HCT116 (cell line): ENCODE measurements at regions not wholly inside any gene's neighbourhood (a gene's known extent, or its start where the extent isn't known, plus 50 kb on each side); places are given as distances from the start of the nearest gene placed in this dataset.

ENCODE experiments used
- ATAC-seq: fragments of 200-7000 bp; cut with Tn5 transposase; 2 replicates; pipeline ENCODE4 v1.9.1; 2020; ENCODE audit warnings: mild to moderate bottlenecking, moderate library complexity
- BruUV-seq: library from RNA; stranded (reverse); fragments of 400-500 nt; replicated peaks from 2 replicates; lab custom pipeline; 2021; lab: Mats Ljungman, UMichigan
- CTCF ChIA-PET: fragments of 300-600 bp; sonication (Branson Sonifier 250); formaldehyde crosslinking; loops from one replicate; lab custom pipeline; 2021; ENCODE audit warnings: antibody characterized with exemption; lab: Charles Lee
- POLR2A ChIA-PET: fragments of 300-600, 350-600 bp; sonication (Branson Sonifier 250); formaldehyde crosslinking; loops from one replicate; lab custom pipeline; 2021; ENCODE audit warnings: antibody characterized with exemption; lab: Charles Lee
- RAD21 ChIA-PET, 2 experiments: fragments of 300-600 bp; sonication (Branson Sonifier 250); formaldehyde crosslinking; loops; one replicate each; lab custom pipeline; 2023; ENCODE audit warnings: low total read pairs in 2 of 2; ENCODE audit not compliant: uncharacterized antibody in 2 of 2, unreplicated experiment in 2 of 2, low non-redundant PET in 1 of 2; lab: Charles Lee
- DNase-seq: peaks from one replicate; pipeline ENCODE4 v3.0.0-alpha.2; 2010; ENCODE audit warnings: low read depth, low spot score
- H2AFZ ChIP-seq: fragments of 200-600 bp; shearing (Covaris generic), sonication (generic); 2 replicates; pipeline ENCODE4 v1.6.1; 2017; ENCODE audit warnings: low read depth, mixed run types, mixed read lengths, antibody characterized with exemption, low read length; ENCODE audit not compliant: poor library complexity, severe bottlenecking
- H3K27ac ChIP-seq: 2 replicates; pipeline ENCODE4 v1.5.1; 2012; ENCODE audit warnings: low read depth, low read length
- H3K27me3 ChIP-seq: fragments of 200-600 bp; sonication (generic); 2 replicates; pipeline ENCODE4 v1.6.1; 2016; ENCODE audit warnings: mixed run types, low read length, mixed read lengths; ENCODE audit not compliant: insufficient read depth
- H3K36me3 ChIP-seq, 2 experiments: fragments of 200-500 bp in 1 of 2; fragments of 200-600 bp in 1 of 2; sonication (Bioruptor generic) in 1 of 2; sonication (generic) in 1 of 2; 2 replicates each; pipeline versions ENCODE4 v1.5.1 to v1.6.1; 2014 to 2016; ENCODE audit warnings: low read length in 2 of 2, inconsistent platforms in 1 of 2, mixed read lengths in 1 of 2, mixed run types in 1 of 2; ENCODE audit not compliant: insufficient read depth in 2 of 2, control insufficient read depth in 1 of 2
- H3K4me1 ChIP-seq, 2 experiments: fragments of 200-600 bp in 1 of 2; sonication (generic) in 1 of 2; 2 replicates each; pipeline versions ENCODE4 v1.5.1 to v1.6.1; 2012 to 2017; ENCODE audit warnings: low read length in 2 of 2, inconsistent platforms in 1 of 2, mild to moderate bottlenecking in 1 of 2, mixed read lengths in 1 of 2, mixed run types in 1 of 2, moderate library complexity in 1 of 2; ENCODE audit not compliant: insufficient read depth in 2 of 2, control insufficient read depth in 1 of 2
- H3K4me2 ChIP-seq: fragments of 200-600 bp; sonication (generic); 2 replicates; pipeline ENCODE4 v1.6.1; 2017; ENCODE audit warnings: mixed run types, low read length, mixed read lengths
- H3K4me3 ChIP-seq, 2 experiments: fragments of 200-600 bp in 1 of 2; sonication (generic) in 1 of 2; replicated peaks in 1 of 2; 2 replicates each; pipeline ENCODE4 v1.5.1; 2011 to 2016; ENCODE audit warnings: low read length in 2 of 2, control low read depth in 1 of 2, low read depth in 1 of 2, mild to moderate bottlenecking in 1 of 2, mixed read lengths in 1 of 2, mixed run types in 1 of 2
- H3K79me2 ChIP-seq: fragments of 200-600 bp; sonication (generic); 2 replicates; pipeline ENCODE4 v1.6.1; 2017; ENCODE audit warnings: mild to moderate bottlenecking, mixed run types, low read length, moderate library complexity, mixed read lengths; ENCODE audit not compliant: insufficient read depth
- H3K9ac ChIP-seq: fragments of 200-600 bp; sonication (generic); 2 replicates; pipeline ENCODE4 v1.6.1; 2016; ENCODE audit warnings: low read length, mixed read lengths
- H3K9me2 ChIP-seq: fragments of 200-600 bp; sonication (generic), shearing (Covaris generic); 2 replicates; pipeline ENCODE4 v1.6.1; 2017; ENCODE audit warnings: mixed run types, mild to moderate bottlenecking, moderate library complexity; ENCODE audit not compliant: insufficient read depth
- H3K9me3 ChIP-seq, 2 experiments: fragments of 200-500 bp in 1 of 2; fragments of 200-600 bp in 1 of 2; sonication (Bioruptor generic) in 1 of 2; sonication (generic) in 1 of 2; 2 replicates each; pipeline ENCODE4 v1.6.1; 2014 to 2017; ENCODE audit warnings: low read length in 2 of 2, mixed read lengths in 2 of 2, inconsistent platforms in 1 of 2, low read depth in 1 of 2, mild to moderate bottlenecking in 1 of 2, mixed run types in 1 of 2, moderate library complexity in 1 of 2; ENCODE audit not compliant: control insufficient read depth in 1 of 2, insufficient read depth in 1 of 2
- H4K20me1 ChIP-seq: fragments of 200-600 bp; sonication (generic), shearing (Covaris generic); 2 replicates; pipeline ENCODE4 v1.6.1; 2017; ENCODE audit warnings: mixed run types, mild to moderate bottlenecking, moderate library complexity; ENCODE audit not compliant: insufficient read depth
- CBX3 ChIP-seq: IDR thresholded peaks from 2 replicates; pipeline ENCODE4 v1.6.1; 2012; ENCODE audit warnings: low read depth
- CEBPB ChIP-seq: IDR thresholded peaks from 2 replicates; pipeline ENCODE4 v1.6.1; 2012; ENCODE audit warnings: low read depth
- CTCF ChIP-seq, 3 experiments: fragments of 200-600 bp in 1 of 3; sonication (generic) in 1 of 3; IDR thresholded peaks in 2 of 3; conservative IDR thresholded peaks in 1 of 3; 2 replicates each; pipeline ENCODE4 v1.5.1; 2012 to 2017; ENCODE audit warnings: low read depth in 2 of 3, low read length in 2 of 3, antibody characterized with exemption in 1 of 3, borderline replicate concordance in 1 of 3, control low read depth in 1 of 3, mild to moderate bottlenecking in 1 of 3, mixed read lengths in 1 of 3, mixed run types in 1 of 3, moderate library complexity in 1 of 3; ENCODE audit not compliant: insufficient read depth in 1 of 3
- ELF1 ChIP-seq: IDR thresholded peaks from 2 replicates; pipeline ENCODE4 v1.6.1; 2012; ENCODE audit warnings: low read depth, borderline replicate concordance
- EZH2 ChIP-seq: fragments of 200-600 bp; sonication (generic); IDR thresholded peaks from 2 replicates; pipeline ENCODE4 v1.6.1; 2017; ENCODE audit warnings: antibody characterized with exemption, mixed run types
- EZH2phosphoT487 ChIP-seq: fragments of 200-600 bp; IDR thresholded peaks from 2 replicates; pipeline ENCODE4 v1.6.1; 2018; ENCODE audit warnings: antibody characterized with exemption, borderline replicate concordance
- POLR2A ChIP-seq: IDR thresholded peaks from 2 replicates; pipeline ENCODE4 v1.7.0; 2011; ENCODE audit warnings: borderline replicate concordance; ENCODE audit not compliant: insufficient read depth, insufficient read length; ENCODE audit errors: extremely low read depth
- REST ChIP-seq: IDR thresholded peaks from 2 replicates; pipeline ENCODE4 v1.6.1; 2012; ENCODE audit warnings: low read depth
- SIN3A ChIP-seq: IDR thresholded peaks from 2 replicates; pipeline ENCODE4 v1.6.1; 2012; ENCODE audit warnings: low read depth
- SP1 ChIP-seq: IDR thresholded peaks from 2 replicates; pipeline ENCODE4 v1.6.1; 2012; ENCODE audit warnings: low read depth
- SRF ChIP-seq: IDR thresholded peaks from 2 replicates; pipeline ENCODE4 v1.6.1; 2012; ENCODE audit warnings: low read depth
- ZFX ChIP-seq: fragments of 450-650 bp; IDR thresholded peaks from 2 replicates; pipeline ENCODE4 v1.6.1; 2017
- ZNF274 ChIP-seq: fragments of 200-500 bp; sonication (Bioruptor generic); IDR thresholded peaks from 2 replicates; pipeline ENCODE4 v1.6.1; 2014; ENCODE audit warnings: mild to moderate bottlenecking, low read depth, low read length, inconsistent platforms
- intact Hi-C: fragments of 100-400 bp; cut with micrococcal nuclease; formaldehyde crosslinking; loops from 2 replicates; pipeline ENCODE4 v1.10.0; 2022
- TF ChIP-seq, protein P1 (sequence below): IDR thresholded peaks from 2 replicates; pipeline ENCODE4 v1.6.1; 2012

GRCh38 chr11:91199866-91200265 is 977.0 kb upstream of the CHORDC1 start:
- H3K9me2 ChIP-seq = no peaks in the 10 kb centered on the region
- H3K4me3 ChIP-seq = no peak overlapping the region
- H3K4me2 ChIP-seq = no peak overlapping the region
- CTCF ChIA-PET = no interaction called here
- intact Hi-C loops = no loop called here
- ATAC-seq (no peak), DNase-seq (no peak)
- RAD21 ChIA-PET = no interaction called here
- no peak overlapping the region for H3K9ac ChIP-seq
- POLR2A ChIA-PET = no interaction called here
- no peak overlapping the region for H3K27ac ChIP-seq
- no peaks in the 10 kb centered on the region for H3K79me2 ChIP-seq
- no peaks in the 10 kb centered on the region for H3K4me1 ChIP-seq
- BruUV-seq = no TSS peak
- TF ChIP-seq ZFX = no peak
- TF ChIP-seq ELF1 = no peak
- TF ChIP-seq POLR2A = no peak
- TF ChIP-seq EZH2phosphoT487 = no peak
- TF ChIP-seq SIN3A = no peak
- no peak for TF ChIP-seq CTCF (IDR thresholded peaks at IDR 0.05 in 2 of 3, conservative IDR thresholded peaks at IDR 0.05 in 1 of 3; ENCODE audit: borderline replicate concordance in 1 of 3, insufficient read depth in 1 of 3, low read depth in 2 of 3, low read length in 2 of 3)
- TF ChIP-seq CBX3 = no peak
- no peak for TF ChIP-seq CEBPB
- TF ChIP-seq SRF = no peak
- no peak for TF ChIP-seq EZH2
- TF ChIP-seq SP1 = no peak
- no peaks in the 10 kb centered on the region for H3K27me3 ChIP-seq
- H2AFZ ChIP-seq = no peak overlapping the region
- H3K36me3 ChIP-seq = no peaks in the 10 kb centered on the region
- H4K20me1 ChIP-seq = no peaks in the 10 kb centered on the region
- H3K9me3 ChIP-seq = peaks cover 4 to 6% of the 10 kb centered on the region in 2 experiments; a peak in 2 of 4 replicates

- no TSS peak for BruUV-seq
- Histone ChIP-seq H3K9ac (no peak overlapping the region), H2AFZ (no peak overlapping the region), H3K27ac (no peak overlapping the region), H3K36me3 (no peaks in the 10 kb centered on the region), H3K79me2 (no peaks in the 10 kb centered on the region), H3K4me3 (no peak overlapping the region), H3K27me3 (no peaks in the 10 kb centered on the region), H4K20me1 (no peaks in the 10 kb centered on the region), H3K4me2 (no peak overlapping the region), H3K9me2 (no peaks in the 10 kb centered on the region), H3K9me3 (peaks cover 3 to 10% of the 10 kb centered on the region in 2 experiments; a peak in 2 of 4 replicates), H3K4me1 (no peaks in the 10 kb centered on the region)
- CTCF ChIA-PET = no interaction called here
- RAD21 ChIA-PET = no interaction called here
- POLR2A ChIA-PET = no interaction called here
- no peak for DNase-seq
- intact Hi-C loops = no loop called here
- ATAC-seq = no peak
- TF ChIP-seq EZH2phosphoT487 = no peak
- TF ChIP-seq REST = no peak
- no peak for TF ChIP-seq CBX3
- TF ChIP-seq, protein P1, sequence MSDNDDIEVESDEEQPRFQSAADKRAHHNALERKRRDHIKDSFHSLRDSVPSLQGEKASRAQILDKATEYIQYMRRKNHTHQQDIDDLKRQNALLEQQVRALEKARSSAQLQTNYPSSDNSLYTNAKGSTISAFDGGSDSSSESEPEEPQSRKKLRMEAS = no peak
- TF ChIP-seq ZNF274 = no peak
These were observed 971.7 kb upstream of the CHORDC1 start for GRCh38 chr11:91194546-91194945.
